HG03460 (cell line): ENCODE measurements at regions not wholly inside any gene's neighbourhood (a gene's known extent, or its start where the extent isn't known, plus 50 kb on each side); places are given as distances from the start of the nearest gene placed in this dataset.
"Not testable (repeated sequence)": the region's sequence is repeated elsewhere in the genome, so short reads cannot be mapped to it uniquely, and the experiment has no call there.

Experiments
- ATAC-seq: cut with Tn5 transposase; IDR thresholded peaks from one replicate; pipeline ENCODE4 v1.9.1; 2021; ENCODE audit not compliant: unreplicated experiment

DNA sequence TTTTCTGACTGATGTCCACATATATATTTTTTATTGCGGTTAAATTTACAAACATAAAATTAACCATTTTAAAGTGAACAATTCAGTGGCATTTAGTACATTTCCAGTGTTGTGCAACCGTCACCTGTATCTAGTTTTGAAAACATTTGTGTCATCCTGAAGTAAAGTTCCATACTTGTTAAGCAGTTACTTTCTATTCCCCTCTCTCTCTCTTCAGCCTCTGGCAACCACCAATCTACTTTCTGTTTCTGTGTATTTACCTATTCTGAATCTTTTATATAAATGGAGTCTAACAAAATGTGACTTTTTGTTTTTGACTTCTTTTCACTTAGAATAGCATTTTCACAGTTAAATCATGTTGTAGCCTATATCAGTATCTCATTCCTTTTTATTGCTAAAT is 480.1 kb upstream of the SMARCA2 start:
- ATAC-seq: peak; percentile 55

DNA sequence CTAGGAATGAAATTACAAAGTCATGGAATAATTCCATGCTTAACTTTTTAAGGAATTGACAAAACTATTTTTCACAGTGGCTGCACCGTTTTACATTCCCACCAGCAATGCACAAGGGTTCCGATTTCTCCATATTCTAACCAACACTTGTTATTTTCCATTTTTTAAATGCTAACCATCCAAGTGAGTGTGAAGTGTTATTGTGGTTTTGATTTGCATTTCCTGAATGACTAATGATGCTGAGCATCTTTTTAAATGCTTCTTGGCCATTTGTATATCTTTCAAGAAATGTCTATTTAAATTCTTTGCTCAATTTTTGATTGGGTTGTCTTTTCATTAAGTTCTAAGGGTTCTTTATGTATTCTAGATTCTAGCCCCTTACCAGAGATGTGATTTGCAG is 479.5 kb upstream of the SMARCA2 start:
- no peak for ATAC-seq

DNA sequence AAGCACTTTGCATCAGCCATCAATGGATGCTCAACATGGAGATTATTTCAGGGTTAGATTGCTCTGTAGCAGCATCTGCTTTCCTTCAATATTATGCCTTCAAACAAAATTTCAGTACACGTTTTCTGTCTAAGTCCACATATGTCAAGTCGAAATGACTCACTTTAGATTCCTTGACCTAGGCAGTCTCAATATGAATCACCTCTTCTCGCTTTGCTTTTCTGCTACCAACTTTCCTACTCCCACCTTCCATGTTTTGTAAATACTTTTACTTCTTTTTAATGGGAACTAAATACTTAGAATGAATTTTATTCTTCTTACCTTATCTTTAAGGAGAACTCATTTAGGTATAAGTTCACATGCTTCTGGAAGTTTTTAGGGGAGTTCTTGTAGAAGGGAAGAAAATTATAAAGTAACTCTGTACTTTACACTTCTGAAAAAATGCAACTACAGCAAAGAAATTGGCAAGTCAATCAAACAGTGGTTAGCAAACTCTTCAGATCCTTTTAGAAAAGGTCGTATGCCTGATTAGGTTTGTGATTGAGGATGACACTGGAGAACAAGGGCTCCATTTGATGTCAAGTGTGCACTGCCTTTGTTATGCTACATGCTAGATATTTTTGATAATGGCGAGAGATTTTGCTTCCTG is 478.5 kb upstream of the SMARCA2 start:
- ATAC-seq: peak; percentile 61

DNA sequence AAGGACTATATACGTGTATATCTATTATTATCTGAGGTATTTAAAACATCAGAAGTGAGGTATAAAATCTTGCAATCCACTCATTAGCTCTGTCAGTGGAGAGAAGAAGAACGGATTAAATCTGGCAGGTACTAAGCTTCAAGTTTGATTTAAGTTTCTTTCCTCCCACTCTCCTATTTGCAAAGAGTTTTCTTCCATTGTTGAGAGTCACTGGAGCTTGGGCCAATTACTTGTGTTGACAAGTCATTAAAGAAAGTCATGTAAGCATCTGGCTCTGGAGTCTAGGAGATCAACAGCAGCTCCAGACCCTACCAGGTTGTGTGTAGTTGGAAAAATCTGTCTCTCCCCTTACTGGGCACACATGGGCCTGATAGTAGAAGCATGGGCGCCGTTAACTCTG is 476.8 kb upstream of the SMARCA2 start:
- ATAC-seq: no peak

DNA sequence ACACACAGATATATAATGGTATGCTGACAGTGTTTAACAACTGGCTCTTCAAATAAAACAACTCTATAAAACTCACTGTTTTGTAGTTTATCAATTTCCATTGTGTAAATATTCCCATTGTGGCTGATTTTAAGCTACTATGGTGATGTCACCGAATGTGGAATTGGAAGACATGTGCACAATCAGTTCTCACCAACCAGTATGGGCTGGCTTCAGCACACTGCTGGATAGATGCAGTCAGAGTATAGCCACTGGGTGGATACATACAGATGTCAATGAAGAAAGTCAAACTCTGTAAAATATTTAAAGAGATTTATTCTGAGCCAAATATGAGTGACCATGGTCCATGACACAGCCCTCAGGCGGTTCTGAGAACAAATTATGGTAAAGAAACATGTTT is 475.9 kb upstream of the SMARCA2 start:
- no peak for ATAC-seq

DNA sequence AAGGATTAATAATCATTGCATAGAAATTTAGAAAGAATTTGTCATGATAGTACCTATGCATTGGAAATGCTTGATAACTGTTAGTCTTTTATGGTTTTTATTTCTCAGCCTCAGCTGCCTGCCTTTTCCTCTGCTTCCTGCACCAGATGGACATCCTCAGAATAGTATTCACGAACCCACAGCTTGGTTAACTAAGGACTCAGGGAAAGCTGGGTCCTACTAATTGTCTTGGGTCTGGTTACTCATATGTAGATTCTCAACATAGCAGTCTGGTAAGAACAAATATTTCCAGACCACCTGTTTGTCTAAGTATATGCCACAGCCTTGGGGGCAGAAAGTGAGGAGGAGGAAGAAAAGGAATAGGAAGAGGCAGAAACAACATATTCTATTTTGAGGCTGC is 464.5 kb upstream of the SMARCA2 start:
- ATAC-seq: no peak

DNA sequence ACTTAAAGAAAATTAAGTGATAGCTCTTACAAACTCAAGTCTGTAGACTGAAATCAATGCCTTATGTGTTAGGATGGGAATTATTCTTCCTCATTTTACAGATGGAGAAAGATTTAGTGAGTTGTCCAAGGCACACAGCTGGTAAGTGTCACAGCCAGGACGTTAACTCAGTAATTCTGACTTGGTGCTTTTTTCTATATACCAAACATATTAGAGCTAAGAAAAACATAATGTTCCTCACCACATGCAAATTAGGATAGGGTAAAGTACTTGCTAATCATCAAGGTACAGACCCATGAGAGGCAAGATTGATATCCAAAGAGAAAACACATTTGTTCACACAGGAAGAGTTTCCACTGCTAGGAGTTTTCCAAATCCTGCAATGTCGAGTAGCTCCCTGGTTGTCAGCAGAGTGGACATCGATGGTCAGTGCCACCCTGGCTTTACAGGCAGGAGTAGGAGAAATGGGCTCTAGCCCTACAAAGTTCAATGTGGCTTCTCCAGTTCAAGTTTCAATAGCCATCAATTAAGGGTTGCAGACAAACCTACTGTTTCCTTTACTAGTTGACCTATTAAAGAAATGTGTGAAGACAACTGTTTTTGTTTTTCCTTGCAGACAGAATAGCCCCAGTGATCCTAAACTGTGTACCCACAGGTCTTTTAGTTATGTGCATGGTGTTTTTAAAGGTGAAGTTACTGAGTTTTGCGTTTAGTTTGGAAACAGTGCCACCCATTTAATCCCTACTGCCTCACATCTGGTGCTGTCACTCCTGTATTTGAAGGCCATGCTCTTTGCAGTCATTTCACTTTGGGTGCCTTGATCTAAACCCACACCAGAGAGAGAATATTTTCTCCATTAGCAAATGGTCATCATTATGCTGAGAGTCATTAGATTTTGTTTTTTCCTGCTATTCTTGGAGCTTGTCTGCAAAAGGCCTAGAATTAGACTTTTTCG is 460.8 kb upstream of the SMARCA2 start:
- ATAC-seq: peak; percentile 77

DNA sequence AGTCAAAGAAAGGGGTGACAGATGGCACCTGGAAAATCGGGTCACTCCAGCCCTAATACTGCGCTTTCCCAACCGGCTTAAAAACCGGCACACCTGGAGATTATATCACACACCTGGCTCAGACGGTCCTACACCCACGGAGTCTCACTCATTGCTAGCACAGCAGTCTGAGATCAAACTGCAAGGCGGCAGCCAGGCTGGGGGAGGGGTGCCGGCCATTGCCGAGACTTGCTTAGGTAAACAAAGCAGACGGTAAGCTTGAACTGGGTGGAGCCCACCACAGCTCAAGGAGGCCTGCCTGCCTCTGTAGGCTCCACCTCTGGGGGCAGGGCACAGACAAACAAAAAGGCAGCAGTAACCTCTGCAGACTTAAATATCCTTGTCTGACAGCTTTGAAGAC is 456.5 kb upstream of the SMARCA2 start:
- ATAC-seq: not testable (repeated sequence)

DNA sequence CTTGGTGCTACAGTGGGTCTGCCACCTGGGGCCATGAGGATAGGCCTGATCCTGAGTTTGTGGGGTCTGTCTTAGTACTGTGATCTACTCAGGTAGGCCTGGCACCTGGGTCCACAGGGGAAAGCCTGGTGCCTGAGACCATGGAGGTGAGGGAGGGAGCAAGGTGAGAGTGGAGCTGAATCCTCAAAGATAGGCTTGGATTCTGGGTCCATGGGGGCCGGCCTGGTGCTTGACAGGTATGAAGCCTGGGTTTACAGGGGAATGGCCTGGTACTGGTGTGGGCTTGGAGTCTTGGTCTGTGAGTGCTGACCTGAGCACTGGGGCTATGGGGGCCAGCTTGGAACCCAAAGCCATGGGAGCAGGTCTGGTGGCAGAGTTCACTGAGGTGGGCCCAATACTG is 439.2 kb upstream of the SMARCA2 start:
- ATAC-seq: no peak

DNA sequence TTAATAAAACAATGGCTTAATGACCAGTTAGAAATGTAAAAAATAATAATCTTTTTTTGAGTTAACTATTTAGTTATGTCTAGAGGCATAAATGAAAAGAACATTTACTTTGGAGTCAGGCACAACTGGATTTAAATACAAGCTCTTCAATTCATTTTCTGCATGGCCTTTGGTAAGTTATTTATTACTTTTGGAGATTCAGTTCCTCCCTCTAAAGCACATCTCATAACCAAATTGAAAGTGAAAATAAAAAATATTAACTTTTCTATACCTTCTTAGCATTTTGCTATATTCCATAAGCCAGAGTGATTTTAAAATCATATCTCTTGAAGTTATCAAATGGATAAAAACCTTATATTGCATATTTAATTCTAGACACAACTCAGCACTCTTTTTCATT is 434.9 kb upstream of the SMARCA2 start:
- peak; percentile 96 for ATAC-seq

DNA sequence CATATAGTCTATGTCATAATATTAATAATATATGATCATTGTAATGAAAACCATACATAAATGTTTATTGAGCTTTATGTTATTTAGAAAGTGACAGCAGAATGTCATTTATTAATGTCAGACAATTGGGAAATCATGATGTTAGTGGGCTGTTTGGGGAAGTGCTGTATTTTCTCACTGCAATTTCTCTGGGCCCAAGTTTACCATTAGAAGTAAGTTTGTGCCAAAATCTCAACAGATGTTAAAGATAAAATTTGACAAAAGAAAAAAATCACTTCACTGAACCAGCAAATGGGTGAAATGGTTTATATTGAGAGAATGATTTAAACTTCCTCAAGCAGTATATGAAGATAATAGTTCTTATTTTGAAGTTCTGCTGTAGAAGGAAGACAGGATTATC is 433.2 kb upstream of the SMARCA2 start:
- ATAC-seq: no peak

DNA sequence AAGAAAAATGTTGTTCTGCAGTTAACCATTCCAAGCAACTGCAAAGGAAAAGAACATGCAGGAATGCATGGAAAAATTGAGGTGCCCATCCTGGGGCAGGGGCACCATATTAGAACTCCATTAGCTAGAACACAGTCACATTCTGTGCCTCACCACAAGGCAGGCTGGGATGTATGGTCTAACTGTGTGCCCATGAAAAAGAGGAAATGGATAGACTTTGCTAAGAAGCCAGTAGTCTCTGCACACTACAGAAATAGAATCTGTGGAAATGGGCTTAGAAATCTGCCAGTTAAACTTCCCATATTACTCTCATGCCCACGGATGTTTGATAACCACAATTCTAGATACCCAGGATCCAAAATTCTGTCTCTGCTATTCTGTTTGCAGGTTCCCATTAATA is 423.8 kb upstream of the SMARCA2 start:
- ATAC-seq: no peak

DNA sequence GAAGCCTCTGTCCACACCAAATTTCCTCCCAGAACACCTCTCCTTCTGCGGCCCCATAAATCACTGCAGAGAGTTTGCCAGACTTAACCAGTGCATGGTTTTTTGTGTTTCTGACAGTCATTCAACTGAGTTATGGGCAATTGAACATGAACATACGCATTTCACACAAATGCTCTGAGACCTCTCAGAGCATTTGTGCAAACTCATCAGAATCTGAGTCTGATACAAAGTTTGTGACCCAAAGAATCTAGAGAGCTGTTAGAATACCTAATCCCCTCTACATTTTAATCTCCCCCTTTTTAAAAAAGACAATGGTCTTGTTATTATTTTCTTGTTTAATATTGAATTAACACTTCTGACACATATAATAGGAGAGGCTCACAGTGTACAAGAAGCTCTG is 416.9 kb upstream of the SMARCA2 start:
- ATAC-seq: no peak

DNA sequence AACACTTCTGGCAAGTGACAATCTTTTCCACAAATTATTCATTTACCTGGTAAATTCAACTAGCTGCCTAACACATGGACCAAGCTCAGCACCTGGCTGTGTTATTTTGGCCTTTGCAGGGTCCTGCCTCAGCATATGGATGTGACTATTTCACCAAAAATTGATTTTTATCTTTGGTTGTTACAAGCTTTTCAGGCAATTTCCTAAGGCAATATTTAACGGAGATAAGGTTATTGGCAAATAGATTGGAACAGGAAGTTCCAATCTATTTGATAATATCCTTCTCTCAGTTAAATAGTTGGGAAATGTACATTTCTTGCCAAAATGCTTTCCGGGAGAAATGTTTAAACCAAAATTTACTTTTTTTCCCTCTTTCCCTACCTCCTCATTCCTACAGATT is 415.2 kb upstream of the SMARCA2 start:
- no peak for ATAC-seq

DNA sequence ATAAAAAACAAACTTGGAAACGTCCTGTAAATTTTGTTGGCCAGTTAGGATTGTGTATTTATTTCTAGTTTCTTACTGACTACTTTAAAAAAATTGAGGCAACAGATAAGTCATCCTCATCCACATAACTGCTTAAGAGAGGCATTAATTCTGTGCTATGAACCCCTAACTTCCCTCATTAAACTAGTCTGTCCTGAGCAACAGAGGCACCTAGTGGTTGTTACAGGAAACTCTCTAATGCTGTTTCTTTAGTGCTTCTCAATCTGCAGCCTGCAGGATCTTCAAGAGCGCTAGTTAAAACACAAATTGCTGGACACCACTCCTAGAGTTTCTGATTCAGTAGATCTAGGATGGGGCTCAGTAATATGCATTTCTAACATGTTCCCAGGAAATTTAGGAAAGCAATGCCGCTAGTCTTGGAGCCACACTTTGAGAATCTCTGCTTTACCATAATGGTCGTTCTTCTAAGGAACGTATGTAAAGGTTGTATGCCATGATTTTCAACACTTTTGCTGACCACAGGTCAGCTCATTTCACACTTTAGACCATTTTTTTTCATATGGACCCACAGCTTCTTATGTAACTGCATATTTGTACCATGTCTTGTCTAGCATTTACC is 410.1 kb upstream of the SMARCA2 start:
- peak; percentile 65 for ATAC-seq

DNA sequence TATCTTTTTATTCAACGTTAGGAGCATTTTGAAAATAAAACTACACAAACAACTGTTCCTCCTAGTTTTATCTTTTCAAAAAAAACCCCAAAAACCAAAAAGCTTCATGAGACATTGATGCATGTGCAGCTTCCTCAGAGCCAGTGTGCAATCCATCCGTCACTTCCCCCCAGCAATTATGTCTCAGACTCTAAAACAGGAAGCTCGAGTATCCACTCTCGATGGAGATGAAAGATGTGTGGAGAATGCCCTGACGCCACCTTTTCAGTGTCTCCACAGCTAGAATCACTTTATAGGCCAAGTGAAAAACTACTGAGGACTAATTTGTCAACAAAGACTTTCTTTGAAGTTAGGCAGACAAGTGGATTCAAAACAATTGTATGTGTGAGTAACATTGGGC is 408.9 kb upstream of the SMARCA2 start:
- ATAC-seq: no peak

DNA sequence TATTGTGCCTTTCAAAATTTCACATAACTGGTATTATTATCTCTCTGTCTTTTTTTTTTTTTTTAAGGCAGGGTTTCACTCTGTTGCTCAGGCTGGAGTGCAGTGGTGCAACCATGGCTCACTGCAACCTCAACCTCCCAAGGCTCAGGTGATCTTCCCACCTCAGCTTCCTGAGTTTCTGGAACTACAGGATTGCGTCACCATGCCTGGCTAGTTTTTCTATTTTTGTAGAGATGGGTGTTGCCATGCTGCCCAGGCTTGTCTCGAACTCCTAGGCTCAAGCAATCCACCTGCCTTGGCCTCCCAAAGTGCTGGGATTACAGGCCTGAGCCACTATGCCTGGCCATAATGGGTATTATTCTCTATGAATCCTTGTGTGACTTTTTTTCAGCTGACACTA is 402.3 kb upstream of the SMARCA2 start:
- ATAC-seq: no peak

DNA sequence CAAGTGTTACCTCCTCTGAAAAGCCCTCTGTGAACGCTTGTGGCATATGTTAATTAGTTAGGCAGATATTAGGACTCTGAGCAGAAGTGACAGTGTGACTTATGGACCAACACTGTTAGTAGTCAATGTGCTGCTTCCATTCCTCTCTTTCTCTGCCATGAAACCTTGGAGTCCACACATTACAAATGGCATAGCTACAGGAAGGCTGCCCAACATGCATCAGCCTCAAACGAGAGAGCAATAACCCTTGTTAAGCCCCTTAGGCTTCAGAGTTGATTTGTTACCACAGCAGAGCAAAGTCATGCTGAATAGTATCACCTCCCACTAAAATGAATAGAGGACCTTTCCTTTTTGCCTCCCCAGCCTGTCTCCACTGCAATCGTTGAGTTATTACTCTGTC is 397.7 kb upstream of the SMARCA2 start:
- no peak for ATAC-seq

DNA sequence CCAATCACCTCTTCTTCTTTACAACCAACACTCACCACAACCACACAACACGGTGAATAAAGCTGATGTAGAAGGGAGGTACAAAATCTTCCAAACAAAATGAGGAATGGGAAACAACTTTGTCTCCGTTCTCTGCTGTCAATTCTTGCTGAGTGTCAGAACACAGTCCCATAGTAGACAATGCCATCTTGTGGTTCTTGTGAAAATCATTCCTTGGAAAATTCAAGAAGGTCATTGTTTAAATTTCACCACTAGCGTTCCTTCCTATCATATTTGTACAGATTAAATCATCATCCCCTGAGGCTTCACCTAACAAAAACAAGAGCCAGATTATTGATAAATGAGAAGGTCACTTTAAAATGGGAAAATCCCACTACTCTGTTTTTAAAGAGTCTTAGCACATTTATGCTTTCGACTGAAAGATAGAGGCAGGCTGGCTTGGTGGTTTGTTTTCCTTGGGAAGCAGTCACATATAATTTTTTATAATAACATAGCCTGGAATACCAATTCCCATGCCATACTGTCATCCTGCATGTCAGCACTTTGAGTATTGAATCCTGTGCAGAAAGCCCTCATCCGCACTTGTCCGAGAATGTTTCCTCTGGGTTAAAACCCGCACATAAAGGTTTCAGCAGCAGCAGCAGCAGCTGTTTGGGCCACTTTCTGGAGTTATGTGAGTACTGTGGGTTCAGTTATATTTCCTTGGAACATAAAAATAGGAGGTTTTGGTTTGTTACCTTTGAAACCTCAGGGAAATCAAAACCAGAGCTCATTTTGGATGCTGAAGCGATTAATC is 395.0 kb upstream of the SMARCA2 start:
- ATAC-seq: no peak

DNA sequence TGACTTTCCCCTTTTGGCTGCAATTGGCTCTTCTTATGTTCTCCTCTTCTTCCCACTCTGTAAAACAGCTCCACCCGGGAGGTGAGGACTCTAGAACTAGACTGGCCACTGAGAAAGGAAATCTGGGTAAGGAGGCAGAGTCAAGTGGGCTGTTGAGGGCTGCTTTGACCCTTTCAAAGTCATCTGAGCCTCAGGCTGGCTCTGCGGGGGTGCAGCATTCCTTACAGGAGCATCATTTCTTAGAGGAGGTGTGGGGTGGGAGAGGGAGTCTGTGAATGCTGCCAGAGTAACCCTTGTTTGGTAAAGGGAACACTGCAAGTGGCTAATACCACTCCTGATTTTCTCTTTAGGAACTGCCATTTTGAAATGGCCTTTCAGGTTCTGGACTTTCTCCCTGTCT is 377.7 kb upstream of the SMARCA2 start:
- ATAC-seq: no peak

DNA sequence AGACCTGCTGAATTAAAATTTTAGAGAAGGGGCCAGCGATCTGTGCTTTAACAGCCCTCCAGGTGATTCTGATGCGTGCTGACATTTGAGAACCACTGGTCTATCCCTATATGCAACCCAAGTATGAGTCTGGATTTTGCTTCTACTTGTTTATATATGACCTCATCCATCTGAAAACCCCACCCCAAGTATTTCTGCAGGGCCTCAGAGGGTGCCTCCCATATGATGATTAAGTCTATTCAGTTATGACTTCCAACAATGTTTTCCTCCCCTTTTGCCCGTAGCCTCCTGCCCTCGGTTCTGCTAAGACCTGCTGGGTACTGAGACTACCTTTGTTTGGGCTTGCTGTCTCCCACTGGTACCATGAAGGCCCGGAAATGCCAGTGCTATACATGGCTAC is 376.0 kb upstream of the SMARCA2 start:
- ATAC-seq: no peak
